ENCODE measurements at regions not wholly inside any gene's neighbourhood (a gene's known extent, or its start where the extent isn't known, plus 50 kb on each side); places are given as distances from the start of the nearest gene placed in this dataset.

DNA sequence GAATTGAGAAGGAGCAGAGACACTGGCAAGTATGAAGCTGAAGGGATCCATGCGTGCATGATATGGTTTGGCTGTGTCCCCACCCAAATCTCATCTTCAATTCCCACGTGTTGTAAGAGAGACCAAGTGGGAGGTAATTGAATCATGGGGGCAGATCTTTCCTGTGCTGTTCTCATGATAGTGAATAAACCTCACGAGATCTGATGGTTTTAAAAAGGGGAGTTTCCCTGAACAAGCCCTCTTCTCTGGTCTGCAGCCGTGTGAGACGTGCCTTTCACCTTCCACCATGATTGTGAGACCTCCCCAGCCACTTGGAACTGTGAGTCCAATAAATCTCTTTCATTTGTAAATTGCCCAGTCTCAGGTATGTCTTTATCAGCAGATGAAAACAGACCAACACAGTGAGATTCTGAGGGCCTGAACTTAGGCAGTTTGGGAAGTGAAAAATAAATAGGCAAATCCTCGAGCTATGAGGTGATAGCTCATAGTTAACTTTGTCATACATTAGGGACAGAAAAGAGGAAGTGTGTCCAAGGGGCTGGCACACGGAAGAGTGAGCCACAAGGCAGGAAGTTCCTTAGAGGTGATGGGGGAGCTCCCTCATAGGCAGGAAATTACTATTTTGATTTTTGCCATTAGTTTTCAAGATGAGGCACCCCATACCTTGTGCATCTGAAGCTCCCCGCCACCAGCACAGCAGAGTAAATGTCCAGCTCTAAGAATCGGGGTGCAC is 658.8 kb upstream of the ID2 start:
- no peaks in the 10 kb centered on the region for H3K36me3 ChIP-seq
- peak overlapping the region in 8 of 11 experiments; percentile 31 to 52 (median 48); a peak in 15 of 22 replicates for H3K27ac ChIP-seq
- no peak for TF ChIP-seq Cebpa-rat (IDR thresholded peaks at IDR 0.05)

DNA sequence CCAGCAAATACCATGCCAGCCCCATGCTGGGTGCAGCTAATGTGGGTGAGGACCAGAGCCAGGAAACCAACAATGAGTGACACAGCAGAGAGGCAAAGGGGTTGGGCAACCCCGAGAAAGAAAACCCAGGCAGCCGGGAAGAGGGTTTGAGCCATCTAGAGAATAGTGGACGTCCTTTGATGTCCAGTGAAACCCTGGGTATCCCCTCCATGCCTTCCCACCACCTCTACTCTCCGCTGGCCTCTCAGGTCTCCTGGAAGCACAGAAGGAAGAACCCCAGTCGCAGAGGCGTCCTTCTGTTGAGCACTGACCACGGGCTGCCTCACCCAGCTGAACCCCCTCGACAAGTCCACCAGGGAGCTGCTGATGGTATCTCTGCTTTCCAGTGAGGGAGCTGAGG is 657.4 kb upstream of the ID2 start:
- H3K27me3 ChIP-seq = no peaks in the 10 kb centered on the region
- peak overlapping the region in 6 of 11 experiments; percentile 19 to 60 (median 50); a peak in 6 of 22 replicates for H3K4me2 ChIP-seq
- no peak for TF ChIP-seq Cebpa-rat (IDR thresholded peaks at IDR 0.05)
- H3K27ac ChIP-seq = peak overlapping the region in 6 of 11 experiments; percentile 0 to 52 (median 25); a peak in 6 of 22 replicates
- H3K9me3 ChIP-seq (replicated peaks in 1 of 11) = peaks cover 0 to 29% (median 13%) of the 10 kb centered on the region in 11 experiments; a peak in 17 of 22 replicates
- H3K4me3 ChIP-seq = no peak overlapping the region
- peaks cover 13 to 23% (median 20%) of the 10 kb centered on the region in 10 experiments for H3K4me1 ChIP-seq
- no peaks in the 10 kb centered on the region for H3K36me3 ChIP-seq
- H4K20me1 ChIP-seq = no peaks in the 10 kb centered on the region
- no peak overlapping the region for H3K9ac ChIP-seq

More for the DNA sequence above, 658.8 kb upstream of the ID2 start:
- peaks cover 13 to 23% (median 20%) of the 10 kb centered on the region in 10 experiments for H3K4me1 ChIP-seq
- H4K20me1 ChIP-seq = no peaks in the 10 kb centered on the region
- H3K4me2 ChIP-seq = peak overlapping the region; percentile 19 to 60 (median 49)
- H3K9ac ChIP-seq = no peak overlapping the region
- no peaks in the 10 kb centered on the region for H3K27me3 ChIP-seq
- H3K9me3 ChIP-seq (replicated peaks in 1 of 11) = peaks cover 0 to 33% (median 14%) of the 10 kb centered on the region in 11 experiments; a peak in 17 of 22 replicates
- no peak overlapping the region for H3K4me3 ChIP-seq

DNA sequence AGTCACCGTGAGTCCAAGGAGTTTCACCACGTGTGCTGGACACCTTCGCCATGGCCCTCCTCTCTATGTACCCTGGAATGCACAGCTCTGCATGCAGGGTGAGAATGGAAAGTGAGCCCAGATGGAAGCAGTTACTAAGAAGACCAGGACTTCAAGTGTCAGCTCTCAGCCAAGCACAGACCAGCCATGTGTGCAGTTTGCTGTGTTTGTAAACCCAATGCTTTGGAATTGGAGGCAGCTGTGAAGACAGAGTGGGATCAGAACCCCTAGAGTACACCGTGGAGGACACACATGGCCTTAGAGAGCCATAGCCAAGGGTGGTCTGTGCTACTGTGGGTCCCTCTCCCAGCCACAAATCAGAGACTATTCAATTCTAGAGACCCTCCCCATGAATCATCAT is 655.5 kb upstream of the ID2 start:
- H3K9ac ChIP-seq = no peak overlapping the region
- H3K27ac ChIP-seq = no peak overlapping the region; a peak in 1 of 22 replicates
- H3K9me3 ChIP-seq (replicated peaks in 1 of 11) = peaks cover 0 to 17% (median 10%) of the 10 kb centered on the region in 11 experiments; a peak in 17 of 22 replicates

DNA sequence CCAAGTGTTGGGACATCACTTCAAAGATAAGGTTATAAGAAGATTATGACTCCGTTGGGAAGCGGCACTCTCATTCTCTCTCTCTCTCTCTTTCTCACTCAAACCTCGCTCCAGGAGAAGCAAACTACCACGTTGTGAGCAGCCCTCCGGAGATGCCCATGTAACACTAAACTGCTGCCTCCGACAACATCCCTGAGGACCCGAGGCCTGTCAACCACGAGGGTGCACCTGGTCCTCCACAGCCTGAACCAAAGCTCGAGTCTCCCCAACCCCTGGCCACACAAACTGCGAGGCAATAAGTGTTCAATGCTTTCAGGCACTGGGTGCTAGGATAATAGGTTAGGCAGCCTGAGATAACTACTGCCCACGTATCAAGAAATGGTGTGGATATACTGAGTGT is 654.5 kb upstream of the ID2 start:
- Histone ChIP-seq H3K36me3 (no peaks in the 10 kb centered on the region), H3K27ac (no peak overlapping the region), H3K9ac (no peak overlapping the region), H4K20me1 (no peaks in the 10 kb centered on the region), H3K4me3 (no peak overlapping the region), H3K9me3 (replicated peaks in 1 of 11) (peaks cover 0 to 12% (median 7%) of the 10 kb centered on the region in 11 experiments; a peak in 17 of 22 replicates), H3K4me2 (no peak overlapping the region), H3K4me1 (peaks cover 13 to 22% (median 19%) of the 10 kb centered on the region in 10 experiments), H3K27me3 (no peaks in the 10 kb centered on the region)
- TF ChIP-seq Cebpa-rat (IDR thresholded peaks at IDR 0.05) = no peak

More for the DNA sequence above, 655.5 kb upstream of the ID2 start:
- H3K4me3 ChIP-seq = no peak overlapping the region
- no peaks in the 10 kb centered on the region for H3K27me3 ChIP-seq
- no peak for TF ChIP-seq Cebpa-rat (IDR thresholded peaks at IDR 0.05)
- no peak overlapping the region for H3K4me2 ChIP-seq
- no peaks in the 10 kb centered on the region for H4K20me1 ChIP-seq
- H3K36me3 ChIP-seq = no peaks in the 10 kb centered on the region
- peaks cover 13 to 23% (median 20%) of the 10 kb centered on the region in 10 experiments for H3K4me1 ChIP-seq

DNA sequence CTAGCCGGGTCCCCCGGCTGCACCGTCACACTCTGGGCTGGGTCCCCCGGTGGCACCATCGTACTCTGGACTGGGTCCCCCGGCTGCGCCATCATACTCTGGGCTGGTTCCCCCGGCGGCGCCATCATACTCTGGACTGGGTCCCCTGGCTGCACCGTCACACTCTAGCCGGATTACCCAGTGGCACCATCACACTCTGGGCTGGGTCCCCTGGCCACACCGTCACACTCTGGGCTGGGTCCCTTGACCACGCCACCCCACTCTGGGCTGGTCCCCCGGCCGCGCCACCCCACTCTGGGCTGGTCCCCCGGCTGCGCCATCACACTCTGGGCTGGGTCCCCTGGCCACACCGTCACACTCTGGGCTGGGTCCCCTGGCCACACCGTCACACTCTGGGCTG is 653.8 kb upstream of the ID2 start:
- no peak overlapping the region for H3K4me3 ChIP-seq
- H3K27ac ChIP-seq = no peak overlapping the region
- H3K4me2 ChIP-seq = no peak overlapping the region
- no peaks in the 10 kb centered on the region for H4K20me1 ChIP-seq
- no peak for TF ChIP-seq Cebpa-rat (IDR thresholded peaks at IDR 0.05)
- peaks cover 9 to 16% (median 15%) of the 10 kb centered on the region in 10 experiments for H3K4me1 ChIP-seq
- no peaks in the 10 kb centered on the region for H3K27me3 ChIP-seq
- no peaks in the 10 kb centered on the region for H3K36me3 ChIP-seq
- H3K9ac ChIP-seq = no peak overlapping the region
- peaks cover 0 to 5% (median under 1%) of the 10 kb centered on the region in 11 experiments; a peak in 13 of 22 replicates for H3K9me3 ChIP-seq (replicated peaks in 1 of 11)

DNA sequence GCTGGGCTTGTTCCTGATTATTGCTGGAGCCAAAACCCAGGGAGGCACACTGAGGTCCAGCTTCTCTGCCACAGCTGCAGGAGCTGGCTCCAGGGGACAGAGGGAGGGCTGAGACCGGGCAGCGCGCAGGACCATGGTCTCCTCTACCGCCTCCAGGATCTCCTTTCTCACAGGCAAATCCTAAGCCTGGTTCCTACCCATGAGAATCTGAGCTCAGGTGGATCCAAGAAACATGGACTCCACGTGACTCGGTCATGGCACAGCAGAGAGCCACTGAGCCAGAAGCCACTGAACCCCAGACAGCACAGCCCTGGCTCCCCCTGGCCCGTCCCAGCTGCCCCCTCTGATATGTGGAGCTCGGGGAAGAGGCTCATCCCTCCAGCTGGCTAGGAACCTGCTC is 653.4 kb upstream of the ID2 start:
- Histone ChIP-seq H4K20me1 (no peaks in the 10 kb centered on the region), H3K27ac (no peak overlapping the region), H3K36me3 (no peaks in the 10 kb centered on the region), H3K9me3 (replicated peaks in 1 of 11) (peaks cover 0 to 5% (median 0%) of the 10 kb centered on the region in 11 experiments; a peak in 1 of 22 replicates), H3K4me3 (no peak overlapping the region), H3K27me3 (no peaks in the 10 kb centered on the region), H3K4me2 (no peak overlapping the region), H3K9ac (no peak overlapping the region), H3K4me1 (peaks cover 5 to 12% (median 11%) of the 10 kb centered on the region in 10 experiments)
- TF ChIP-seq Cebpa-rat (IDR thresholded peaks at IDR 0.05) = no peak

DNA sequence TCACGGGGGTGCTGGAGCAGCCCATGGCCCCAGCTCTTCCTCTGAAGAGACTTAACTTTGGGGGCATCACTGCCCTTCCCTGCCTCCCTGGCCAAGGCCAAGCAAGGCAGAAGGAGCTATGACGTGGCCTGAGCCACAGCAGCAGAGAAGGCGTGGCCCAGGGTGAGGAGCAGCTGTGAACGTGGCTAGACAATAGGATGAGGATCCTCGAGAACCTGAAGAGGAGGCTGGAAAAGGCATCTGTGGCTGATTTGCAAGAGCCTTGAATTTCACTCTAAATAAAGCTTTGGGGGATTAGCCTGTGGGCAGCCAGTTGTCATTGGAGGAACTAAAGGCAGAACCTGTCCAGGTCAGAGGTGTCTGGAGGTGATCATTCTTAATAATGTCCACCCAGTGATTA is 652.9 kb upstream of the ID2 start:
- TF ChIP-seq Cebpa-rat (IDR thresholded peaks at IDR 0.05) = no peak
- H3K27me3 ChIP-seq = no peaks in the 10 kb centered on the region
- no peak overlapping the region for H3K27ac ChIP-seq
- peaks cover 0 to 5% (median 0%) of the 10 kb centered on the region in 11 experiments; a peak in 1 of 22 replicates for H3K9me3 ChIP-seq (replicated peaks in 1 of 11)
- no peak overlapping the region for H3K4me2 ChIP-seq
- H3K36me3 ChIP-seq = no peaks in the 10 kb centered on the region
- no peaks in the 10 kb centered on the region for H4K20me1 ChIP-seq
- H3K4me3 ChIP-seq = no peak overlapping the region
- no peak overlapping the region for H3K9ac ChIP-seq
- peaks cover 0 to 7% (median 5%) of the 10 kb centered on the region in 10 experiments; a peak in 16 of 20 replicates for H3K4me1 ChIP-seq

DNA sequence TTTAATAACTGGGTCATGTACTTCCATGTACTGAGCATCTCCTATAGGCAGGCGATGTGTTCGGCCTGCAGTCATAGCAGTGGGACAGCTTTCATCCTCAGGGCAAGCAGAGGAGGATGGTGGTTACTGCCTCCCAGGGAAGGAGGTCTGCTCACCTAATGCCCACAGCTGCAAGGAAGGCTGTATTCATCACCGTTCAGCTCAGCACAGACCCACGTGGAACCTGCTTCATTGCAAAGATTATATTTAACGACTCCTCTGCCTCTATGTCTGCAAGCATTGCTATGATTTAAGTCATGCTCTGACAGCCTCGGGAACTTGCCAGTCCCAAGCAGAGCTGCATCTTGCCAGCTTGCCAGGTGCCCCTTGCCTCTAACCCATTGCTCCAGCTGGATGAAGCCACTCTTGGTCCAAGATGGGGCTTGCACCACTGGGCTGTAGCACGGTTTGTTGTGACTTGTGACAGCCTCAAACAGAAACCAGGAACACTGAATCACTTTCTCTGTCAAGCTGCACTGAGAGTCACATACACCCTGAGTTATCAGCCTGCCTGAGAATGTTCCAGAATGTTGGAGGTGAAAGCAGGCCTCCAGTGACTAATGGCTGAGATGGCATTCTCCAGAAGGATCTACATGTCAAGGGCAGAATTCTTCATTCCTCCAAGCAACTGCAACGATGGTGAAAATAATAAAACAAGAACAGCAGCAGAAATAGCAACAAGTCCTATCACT is 651.1 kb upstream of the ID2 start:
- TF ChIP-seq Cebpa-rat (IDR thresholded peaks at IDR 0.05) = no peak
- Histone ChIP-seq H3K4me2 (no peak overlapping the region), H3K9ac (no peak overlapping the region), H3K27me3 (no peaks in the 10 kb centered on the region), H4K20me1 (no peaks in the 10 kb centered on the region), H3K4me3 (no peak overlapping the region), H3K9me3 (replicated peaks in 1 of 11) (peaks cover 0 to 5% (median 0%) of the 10 kb centered on the region in 11 experiments; a peak in 1 of 22 replicates), H3K27ac (no peak overlapping the region), H3K36me3 (no peaks in the 10 kb centered on the region), H3K4me1 (peaks cover 0 to 4% (median 0%) of the 10 kb centered on the region in 10 experiments; a peak in 1 of 20 replicates)

DNA sequence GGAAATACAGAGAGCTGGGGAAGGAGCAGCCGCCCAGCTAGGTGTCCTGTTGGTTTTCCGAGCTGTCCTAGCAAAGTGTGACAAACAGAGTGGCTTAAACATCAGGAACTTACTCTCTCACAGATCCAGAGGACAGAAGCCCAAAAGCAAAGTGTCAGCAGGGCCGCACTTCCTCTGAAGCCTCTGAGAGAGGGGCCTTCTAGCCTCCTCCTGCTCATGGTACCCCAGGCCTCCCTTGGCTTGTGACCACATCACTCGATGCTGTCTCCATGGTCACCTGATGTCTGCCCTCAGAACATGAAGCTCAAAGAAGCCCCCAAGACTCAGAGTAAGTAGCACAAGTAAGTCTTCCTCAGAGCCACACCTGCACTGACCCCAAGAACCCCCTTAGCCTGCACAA is 650.5 kb upstream of the ID2 start:
- Histone ChIP-seq H3K27ac (no peak overlapping the region), H4K20me1 (no peaks in the 10 kb centered on the region), H3K27me3 (no peaks in the 10 kb centered on the region), H3K4me2 (no peak overlapping the region), H3K4me1 (peaks cover 0 to 5% (median 2%) of the 10 kb centered on the region in 10 experiments; a peak in 8 of 20 replicates), H3K36me3 (no peaks in the 10 kb centered on the region), H3K9me3 (replicated peaks in 1 of 11) (peaks cover 0 to 5% (median 0%) of the 10 kb centered on the region in 11 experiments; a peak in 1 of 22 replicates), H3K4me3 (no peak overlapping the region), H3K9ac (no peak overlapping the region)
- TF ChIP-seq Cebpa-rat (IDR thresholded peaks at IDR 0.05) = no peak

All from BLaER1 treated with 17β-estradiol and CSF1 and Interleukin-3, amounts not matched to agents 10 nM and 100 nM (cell line).